GM18517 (cell line): ENCODE measurements at regions not wholly inside any gene's neighbourhood (a gene's known extent, or its start where the extent isn't known, plus 50 kb on each side); places are given as distances from the start of the nearest gene placed in this dataset.
"Not testable (repeated sequence)": the region's sequence is repeated elsewhere in the genome, so short reads cannot be mapped to it uniquely, and the experiment has no call there.

ENCODE experiments used
- ATAC-seq: cut with Tn5 transposase; IDR thresholded peaks from one replicate; pipeline ENCODE4 v1.9.1; 2021; ENCODE audit warnings: mild to moderate bottlenecking, moderate library complexity; ENCODE audit not compliant: unreplicated experiment

DNA sequence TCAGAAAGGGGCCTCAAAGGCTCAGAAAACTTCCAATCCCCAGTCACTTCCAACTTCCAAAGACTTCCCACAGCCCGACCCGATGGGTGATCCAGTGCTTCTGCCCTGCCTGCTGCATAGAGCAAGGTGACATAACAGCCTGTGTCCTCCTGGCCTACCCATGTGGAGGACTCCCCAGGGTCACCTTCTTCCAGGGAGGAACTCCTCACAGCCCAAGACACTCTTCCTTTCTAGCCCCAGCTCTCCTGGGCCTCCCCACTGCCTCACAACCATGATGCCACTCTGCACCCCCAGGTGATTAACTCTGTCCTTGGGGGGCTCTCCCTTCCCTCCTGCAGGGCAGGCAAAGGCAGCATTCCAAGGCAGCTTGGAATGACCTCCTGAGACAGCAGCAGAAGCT lies 158.4 kb upstream of the PDE1C start:
- no peak for ATAC-seq

DNA sequence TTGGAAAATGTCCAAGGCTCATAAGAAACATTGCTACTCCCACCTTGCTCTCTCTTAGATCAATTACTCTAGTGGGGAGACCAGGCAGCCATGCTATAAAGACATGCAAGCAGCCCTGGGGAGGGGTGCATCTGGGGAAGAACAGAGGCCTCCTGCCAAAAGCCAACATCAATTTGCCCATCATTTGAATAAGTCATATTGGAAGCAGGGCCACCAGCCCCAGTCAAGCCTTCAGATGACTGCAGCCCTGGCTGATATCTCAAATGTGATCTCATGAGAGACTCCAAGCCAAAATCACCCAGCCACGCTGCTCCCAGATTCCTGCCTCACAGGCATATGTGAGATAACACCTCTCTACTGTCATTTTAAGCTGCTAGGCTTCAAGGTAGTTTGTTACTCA lies 157.5 kb upstream of the PDE1C start:
- no peak for ATAC-seq

DNA sequence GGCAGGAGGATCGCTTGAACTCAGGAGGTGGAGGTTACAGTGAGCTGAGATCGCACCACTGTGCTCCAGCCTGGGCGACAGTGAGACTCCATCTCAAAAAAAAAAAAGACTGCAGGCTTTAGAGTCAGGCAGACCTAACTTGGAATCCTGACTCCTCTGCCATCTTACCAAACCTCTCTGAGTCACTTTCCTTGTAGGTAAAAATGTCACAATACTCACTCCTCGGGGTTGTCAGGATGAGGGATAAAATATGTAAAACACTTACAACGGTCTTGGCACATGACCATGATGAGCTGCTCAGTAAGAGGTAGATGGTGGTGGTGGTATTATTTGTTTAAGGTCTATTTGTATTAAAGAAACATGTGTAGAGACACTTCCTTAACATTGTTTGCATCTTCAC lies 154.1 kb upstream of the PDE1C start:
- ATAC-seq: no peak

DNA sequence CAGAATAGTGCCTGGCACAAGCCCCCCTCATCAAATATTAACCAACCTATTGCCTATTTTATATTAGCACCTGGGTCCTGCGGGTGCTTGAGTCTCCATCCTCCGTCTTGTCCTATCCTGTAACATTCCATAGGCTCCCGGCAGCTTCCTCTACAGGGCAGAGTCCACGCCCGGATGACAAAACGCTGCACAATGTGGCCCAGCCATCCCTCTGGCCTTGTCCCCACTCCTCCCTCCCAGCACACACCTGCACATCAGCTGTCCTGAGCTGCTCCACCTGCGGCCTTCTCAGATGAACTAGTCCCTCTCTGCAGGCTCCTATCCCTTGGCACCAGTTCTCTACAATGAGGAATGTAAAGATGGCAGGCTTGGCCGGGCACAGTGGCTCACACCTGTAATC lies 153.5 kb upstream of the PDE1C start:
- no peak for ATAC-seq

DNA sequence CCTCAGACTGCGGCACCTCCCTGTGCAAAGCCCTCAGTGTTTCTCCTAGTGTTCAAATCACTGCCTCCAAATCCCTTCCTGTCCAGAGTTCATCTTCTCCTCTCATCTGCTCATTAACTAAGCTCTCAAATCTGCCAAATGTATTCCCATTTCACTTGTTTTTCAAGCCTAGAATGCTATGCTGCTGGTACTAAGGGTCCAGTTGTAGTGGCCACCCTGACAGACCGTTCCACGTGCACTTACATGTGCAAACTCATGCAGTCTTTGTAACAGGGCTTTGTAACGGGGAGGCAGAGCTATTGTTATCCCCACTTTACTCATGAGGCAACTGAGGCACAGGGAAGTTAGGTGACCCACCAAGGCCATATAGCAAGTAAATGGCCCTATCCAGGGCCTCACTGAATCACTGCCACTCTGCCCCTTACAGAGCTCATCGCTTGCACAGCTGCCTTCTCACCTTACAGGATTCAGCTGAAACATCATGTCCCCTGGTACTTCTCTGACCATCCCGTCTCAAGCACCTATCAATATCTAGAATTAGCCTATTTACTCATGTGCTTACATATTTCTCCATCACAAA lies 153.0 kb upstream of the PDE1C start:
- ATAC-seq: no peak

DNA sequence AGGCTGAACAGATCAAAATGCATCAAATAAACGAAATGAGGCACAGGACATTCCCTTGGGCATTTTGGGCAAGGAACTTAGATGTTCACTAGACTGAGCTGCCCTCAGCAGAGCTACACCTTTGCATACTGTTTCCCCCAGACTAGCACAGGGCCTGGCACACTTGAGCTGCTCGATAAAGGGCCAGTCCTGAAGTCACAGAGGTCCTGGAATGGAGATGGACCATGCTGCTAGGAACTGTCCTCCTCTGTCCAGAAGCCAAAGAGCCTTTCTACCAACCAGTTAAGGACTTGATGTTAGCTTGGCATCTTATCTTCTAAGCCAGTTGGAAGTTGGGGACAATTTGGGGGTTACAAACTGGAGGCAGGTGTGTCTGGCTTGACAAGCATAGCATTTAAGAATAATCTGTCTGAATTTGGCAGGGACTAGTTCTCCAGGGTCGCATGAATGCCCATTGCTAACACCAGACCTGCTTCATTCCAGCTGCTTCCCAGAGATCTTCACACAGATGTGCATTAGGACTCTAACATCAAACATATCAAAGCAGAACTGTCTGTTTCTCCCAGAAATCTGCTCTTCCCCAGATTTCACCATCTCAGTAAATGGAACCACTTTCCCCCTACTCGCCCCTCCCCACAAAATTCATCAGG lies 152.2 kb upstream of the PDE1C start:
- no peak for ATAC-seq

DNA sequence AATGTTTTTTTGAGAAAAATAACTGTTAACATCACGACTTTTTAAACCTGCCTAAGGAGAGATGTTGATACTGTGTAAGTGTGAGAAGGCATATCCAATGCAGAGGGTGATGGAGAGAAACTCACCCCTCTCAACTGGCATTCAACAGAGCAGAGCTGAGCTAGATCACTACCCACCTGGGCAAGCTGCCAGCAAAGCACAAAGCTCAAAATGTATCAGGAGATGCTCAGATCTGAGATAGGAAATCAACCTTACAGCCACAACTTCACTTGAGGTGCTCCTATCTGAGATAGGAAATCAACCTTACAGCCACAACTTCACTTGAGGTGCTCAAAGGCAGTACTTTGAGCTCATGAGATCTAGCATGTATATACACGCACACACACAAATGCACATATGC lies 151.5 kb upstream of the PDE1C start:
- no peak for ATAC-seq

DNA sequence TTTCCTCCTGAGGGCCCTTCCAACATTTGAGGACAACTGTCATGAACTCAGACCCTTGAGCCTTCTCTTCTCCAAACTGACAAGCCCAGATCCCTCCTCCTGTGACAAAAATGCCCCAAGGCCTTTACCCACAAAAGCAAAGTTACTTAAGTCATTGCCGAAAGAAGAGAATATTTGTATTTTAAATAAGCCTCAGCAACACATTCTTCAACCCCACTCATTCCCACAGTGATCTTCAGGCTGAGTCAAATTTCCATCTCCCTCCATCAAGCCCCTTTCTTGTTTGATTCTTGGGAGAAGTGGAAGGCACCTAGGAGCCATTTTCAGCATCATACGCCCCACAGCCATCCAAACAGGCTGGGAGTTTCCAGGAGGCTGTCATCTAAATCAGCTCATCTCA lies 150.8 kb upstream of the PDE1C start:
- ATAC-seq: no peak

DNA sequence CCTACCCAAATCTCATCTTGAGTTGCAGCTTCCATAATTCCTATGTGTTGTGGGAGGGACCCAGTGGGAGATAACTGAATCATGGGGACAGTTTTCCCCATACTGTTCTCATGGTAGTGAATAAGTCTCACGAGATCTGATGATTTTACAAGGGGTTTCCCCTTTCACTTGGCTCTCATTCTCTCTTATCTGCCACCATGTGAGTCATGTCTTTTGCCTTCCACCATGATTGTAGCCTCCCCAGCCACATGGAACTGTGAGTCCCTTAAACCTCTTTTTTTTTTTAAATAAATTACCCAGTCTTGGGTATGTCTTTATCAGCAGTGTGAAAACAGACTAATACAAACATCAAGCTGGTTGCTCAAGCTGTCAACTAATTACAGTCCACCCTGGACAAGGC lies 149.6 kb upstream of the PDE1C start:
- not testable (repeated sequence) for ATAC-seq

DNA sequence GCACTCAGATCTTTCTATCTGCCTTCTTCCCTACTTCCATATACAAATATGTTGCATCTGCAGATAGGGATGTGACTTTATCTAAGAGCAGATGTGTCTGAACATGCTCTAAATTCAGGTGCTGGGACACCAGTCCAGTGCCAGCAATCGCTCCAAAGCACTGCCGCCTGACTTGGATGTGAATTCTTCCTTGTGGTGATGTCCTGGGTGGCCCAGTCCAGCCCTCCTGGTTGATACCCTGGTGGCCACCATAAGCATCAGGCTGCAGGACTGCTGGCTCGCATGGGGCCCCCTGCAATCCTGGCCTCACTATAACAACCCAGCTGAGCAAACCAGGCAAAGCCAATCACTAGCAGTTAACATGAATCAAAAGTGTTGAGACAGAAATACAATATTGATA lies 149.2 kb upstream of the PDE1C start:
- no peak for ATAC-seq

DNA sequence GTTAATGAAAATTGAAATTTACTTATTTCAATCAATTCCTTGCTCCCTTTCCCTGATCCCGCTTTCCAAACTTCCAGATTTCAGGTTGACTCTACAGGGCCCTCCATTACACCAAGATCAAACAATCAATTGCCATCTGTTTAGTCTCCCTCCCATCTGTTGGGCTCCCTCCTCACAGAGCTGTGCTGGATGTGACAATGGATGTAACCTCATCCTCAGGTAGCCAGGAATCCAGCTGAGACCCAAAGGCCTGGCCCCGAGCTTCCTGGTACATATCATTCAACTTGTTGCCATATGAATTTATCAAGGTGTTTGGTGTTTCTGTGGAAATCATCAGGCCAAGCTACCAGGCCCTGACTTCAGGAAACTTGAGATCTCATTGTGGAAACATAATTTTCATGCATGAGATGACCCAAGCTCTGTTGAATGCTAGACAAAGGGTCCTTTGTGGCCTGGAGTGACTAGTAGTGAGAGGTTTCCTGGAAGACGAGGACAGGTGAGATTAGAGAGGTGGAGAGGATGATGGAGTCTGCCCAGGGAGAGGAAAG lies 148.6 kb upstream of the PDE1C start:
- no peak for ATAC-seq

DNA sequence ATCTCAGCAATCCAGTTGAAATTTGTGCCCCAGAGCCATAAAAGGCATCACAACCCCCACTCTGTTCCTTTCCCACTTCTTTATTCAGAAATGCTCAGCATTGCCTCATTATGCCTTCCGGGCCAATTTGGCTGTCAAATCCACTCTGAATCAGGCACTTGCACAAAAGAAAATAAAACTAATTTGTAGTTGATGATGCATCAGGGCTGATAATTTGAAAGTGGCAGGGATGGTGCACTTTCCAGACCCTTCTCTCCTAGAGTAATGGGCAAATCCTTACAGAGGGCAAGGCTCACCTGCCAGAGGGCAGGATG lies 147.9 kb upstream of the PDE1C start:
- no peak for ATAC-seq

DNA sequence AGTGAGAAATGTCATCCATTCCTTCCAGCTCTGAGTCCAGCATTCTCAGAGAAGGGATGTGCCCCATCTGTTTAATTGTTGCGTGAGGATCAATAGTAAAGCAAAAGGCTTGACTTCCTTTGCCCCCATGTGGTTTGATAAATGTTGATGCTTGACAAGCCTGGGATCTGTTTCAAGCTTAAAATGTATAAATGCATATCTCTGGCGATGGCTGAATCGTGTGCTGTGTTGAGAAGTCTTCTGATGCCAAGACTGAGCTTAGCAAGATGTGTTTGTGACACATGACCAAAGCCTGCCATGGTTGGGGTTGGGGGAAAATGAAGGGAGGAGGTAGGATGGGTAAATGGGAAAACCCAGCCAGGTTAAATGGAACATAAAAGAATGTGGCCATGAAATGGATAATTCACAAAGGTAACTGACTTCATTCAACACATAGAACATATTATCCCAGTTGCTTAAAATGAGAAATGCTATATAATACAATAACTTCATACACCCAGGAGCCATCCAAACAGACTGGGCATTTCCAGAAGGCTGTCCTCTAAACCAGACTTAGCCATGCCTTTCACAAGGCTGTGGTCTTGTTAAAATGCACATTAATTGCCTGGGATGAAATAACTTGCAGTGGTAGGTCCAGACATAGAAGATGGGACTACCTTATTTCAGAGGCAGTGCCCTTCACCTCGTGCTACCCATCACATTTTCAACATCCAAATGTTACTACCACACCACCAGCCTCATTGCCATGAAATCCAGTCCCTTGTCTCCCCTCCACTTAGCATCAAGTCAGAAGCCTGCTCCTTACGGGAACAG lies 147.3 kb upstream of the PDE1C start:
- ATAC-seq: no peak

DNA sequence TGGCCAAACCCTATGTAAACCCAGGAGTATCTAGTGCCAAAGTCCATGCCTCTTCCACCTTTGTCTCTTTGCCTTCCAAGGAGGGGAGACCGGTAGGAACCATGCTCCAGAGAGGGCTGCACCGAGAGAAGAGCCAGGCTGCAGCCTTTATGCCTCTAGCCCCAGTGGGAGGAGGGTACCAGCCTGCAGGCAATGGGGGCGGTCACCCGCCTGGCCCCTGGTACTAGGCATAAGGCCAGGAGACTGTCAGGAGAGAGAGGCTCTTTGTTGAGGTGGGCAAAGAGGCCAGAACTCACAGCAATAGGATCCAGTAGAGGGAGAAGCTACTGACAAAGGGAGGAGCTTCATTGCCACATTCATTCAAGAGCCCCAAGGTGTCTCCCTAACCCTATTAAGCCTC lies 146.6 kb upstream of the PDE1C start:
- no peak for ATAC-seq

DNA sequence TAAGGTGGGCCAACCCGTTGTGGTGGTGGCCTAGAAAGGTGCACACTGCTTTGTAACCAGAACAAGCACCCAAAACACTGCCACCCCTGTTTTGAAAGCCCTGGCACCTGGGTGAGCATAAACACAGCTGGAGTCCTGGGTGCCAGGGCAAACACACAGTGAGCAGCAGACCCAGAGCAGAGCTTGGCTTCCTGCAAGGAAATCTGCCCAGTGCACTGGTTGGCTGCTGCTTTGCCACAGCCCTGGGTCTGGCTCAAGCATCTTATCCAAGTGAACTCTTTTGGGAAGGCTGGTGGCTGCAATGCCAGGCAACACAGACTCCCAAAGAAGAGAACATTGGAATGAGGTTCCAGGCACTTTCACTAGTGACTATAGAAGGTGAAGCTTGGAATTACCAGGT lies 145.5 kb upstream of the PDE1C start:
- no peak for ATAC-seq

DNA sequence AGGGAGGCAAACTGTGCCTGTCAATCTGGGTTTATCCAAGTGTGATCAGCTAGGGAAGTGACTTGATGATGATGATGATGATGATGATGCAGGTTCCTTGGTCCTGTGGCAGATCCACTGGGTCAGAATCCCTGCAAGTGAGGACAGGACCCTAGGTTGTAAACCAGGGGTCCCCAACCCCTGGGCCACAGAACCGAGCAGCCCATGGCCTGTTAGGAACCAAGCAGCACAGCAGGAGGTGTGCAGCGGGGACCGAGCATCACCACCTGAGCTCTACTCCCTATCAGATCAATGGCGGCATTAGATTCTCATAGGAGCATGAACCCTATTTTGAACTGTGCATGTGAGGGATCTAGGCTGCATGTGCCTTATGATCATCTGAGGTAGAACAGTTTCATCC lies 144.7 kb upstream of the PDE1C start:
- no peak for ATAC-seq

DNA sequence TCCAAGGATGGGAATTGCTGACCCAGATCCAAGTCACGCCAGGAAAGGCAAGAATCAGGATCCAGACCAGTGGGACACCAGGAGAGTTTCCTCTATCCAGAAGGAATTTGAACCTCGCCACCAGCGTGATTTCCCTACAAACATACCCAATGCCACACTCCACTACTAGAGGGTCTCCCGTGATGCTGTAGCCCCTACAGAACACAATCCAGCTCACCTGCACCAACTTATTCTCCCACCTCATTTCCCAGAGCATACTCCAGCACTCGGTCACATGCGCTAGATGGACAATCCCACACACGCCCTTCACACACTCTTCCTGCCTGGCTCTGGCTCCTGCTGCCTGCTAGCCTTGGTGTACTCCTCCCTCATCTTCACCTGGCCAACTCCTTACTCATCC lies 142.1 kb upstream of the PDE1C start:
- no peak for ATAC-seq

DNA sequence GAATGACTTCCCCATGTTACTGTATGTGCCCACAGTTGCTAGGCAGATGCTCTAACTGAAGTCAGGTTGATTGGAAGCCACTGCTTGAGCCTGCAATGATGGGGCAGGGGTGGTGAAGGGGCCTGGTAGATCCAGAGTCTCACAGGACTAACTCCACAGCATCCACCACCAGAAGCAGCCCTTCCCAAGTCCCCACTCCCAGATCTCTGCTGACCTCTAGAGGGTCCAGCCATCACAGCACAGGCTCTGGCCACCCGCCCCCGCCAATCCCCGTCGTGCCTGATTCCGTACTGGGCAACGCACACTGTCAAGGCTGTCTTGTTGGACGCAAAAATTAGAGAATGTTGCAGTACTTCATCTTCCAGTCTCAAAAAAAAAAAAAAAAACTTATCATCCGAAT lies 136.8 kb upstream of the PDE1C start:
- no peak for ATAC-seq

DNA sequence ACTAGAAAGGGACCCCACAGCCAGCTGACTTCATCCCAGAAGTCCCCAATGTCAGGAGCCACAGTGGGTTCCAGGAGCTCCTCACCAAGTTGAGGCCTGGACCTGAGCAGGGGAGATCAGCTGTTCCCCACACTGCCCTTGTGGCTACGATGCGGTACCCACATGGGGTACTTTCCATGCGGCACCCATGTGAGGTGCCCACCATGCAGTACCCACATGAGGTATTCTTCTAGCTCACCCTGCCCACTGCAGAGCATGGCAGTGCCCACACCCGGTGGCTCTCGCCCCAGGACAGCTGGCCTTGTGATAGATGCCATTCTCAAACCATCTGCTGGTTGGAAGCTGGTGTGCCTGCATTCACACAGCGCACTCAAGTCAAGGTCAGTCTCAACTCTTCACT lies 136.3 kb upstream of the PDE1C start:
- ATAC-seq: no peak

DNA sequence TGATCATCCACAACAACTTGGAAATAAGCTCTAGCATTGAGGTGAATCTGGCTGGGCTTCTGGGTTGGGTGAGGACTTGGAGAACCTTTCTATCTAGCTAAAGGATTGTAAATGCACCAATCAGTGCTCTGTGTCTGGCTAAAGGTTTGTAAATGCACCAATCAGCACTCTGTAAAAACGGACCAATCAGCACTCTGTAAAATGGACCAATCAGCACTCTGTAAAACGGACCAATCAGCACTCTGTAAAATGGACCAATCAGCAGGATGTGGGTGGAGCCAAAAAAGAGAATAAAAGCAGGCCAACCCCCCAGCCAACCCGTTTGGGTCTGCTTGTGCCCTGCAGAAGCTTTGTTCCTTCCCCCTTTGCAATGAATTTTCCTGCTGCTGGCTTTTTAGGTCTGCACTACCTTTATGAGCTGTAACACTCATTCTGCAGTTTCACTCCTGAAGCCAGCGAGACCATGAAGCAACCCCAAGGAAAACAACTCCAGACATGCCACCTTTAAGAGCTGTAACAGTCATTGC lies 135.2 kb upstream of the PDE1C start:
- ATAC-seq: not testable (repeated sequence)

DNA sequence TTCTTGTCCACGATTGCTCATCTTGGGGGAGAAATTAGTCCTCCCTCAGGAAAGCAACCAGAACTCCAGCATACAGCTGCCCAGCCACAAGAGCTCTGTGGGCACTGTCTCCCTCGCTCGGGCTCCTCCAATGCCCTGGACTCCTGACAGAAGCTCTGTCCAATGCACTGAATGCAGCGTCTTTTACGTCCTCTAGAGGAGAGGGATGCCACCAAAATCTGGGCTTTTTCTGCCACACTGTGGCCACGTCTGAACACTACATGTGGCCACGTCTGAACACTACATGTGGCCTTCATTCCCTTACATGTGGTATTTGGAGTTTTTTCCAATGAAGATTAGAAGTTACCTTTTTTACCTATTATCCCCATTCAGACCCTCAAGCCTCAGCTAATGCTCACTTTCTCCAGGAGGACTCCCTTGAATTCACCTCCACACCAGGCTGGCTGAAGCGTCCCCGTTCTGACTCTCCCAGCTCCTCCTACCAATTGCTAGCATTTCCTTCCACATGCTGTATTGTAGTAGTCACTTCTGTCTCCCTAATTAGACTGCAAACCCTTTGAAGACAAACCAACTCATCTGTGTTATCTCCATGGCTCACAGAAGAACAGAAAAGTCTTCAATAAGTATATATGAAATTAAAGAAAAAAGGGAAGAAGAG lies 134.3 kb upstream of the PDE1C start:
- ATAC-seq: no peak

DNA sequence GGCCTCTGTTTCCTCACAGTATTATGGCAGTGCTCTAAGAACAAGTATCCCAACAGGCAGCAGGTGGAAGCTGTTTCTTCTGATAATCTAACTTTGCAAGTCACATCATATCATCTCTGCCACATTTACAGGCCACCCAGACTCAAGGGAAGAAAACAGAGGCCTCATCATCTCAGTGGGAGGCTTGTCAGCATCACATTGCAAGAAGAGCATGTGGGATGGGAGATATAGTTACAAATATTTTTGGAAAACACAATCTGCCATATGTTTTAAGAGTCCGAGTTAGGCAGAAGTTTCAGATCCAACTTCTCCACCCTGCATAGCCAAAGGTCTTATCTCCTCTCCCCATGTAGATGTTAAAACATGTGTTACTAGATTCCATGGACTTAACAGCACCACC lies 130.4 kb upstream of the PDE1C start:
- ATAC-seq: no peak
